Cardiac muscle cell (in vitro differentiated cells and primary cell): ENCODE measurements at regions not wholly inside any gene's neighbourhood (a gene's known extent, or its start where the extent isn't known, plus 50 kb on each side); places are given as distances from the start of the nearest gene placed in this dataset.
A peak's percentile ranks its signal among the peaks of the same experiment; 100 is the strongest.

ENCODE experiments used
- DNase-seq, 2 donors: peaks; one replicate each; pipeline versions ENCODE4 v3.0.0 to v3.0.0-alpha.2; 2010 to 2017; ENCODE audit warnings: low read depth in 1 of 2, low spot score in 1 of 2
- H3K27ac ChIP-seq: fragments of 200-600 bp; sonication (generic); 2 replicates; pipeline ENCODE4 v1.5.1; 2016
- H3K27me3 ChIP-seq: fragments of 200-600 bp; sonication (generic); 2 replicates; pipeline ENCODE4 v1.6.0; 2016; ENCODE audit warnings: control low read depth
- H3K36me3 ChIP-seq: fragments of 200-600 bp; sonication (generic); 2 replicates; pipeline ENCODE4 v1.5.1; 2016; ENCODE audit warnings: control low read depth
- H3K4me1 ChIP-seq: fragments of 200-600 bp; sonication (generic); 2 replicates; pipeline ENCODE4 v1.8.1; 2017; ENCODE audit warnings: low read depth, mild to moderate bottlenecking, mixed run types
- H3K4me3 ChIP-seq: fragments of 200-600 bp; sonication (generic); 2 replicates; pipeline ENCODE4 v1.5.1; 2016; ENCODE audit warnings: mild to moderate bottlenecking
- H3K9me3 ChIP-seq: fragments of 200-600 bp; sonication (generic); 2 replicates; pipeline ENCODE4 v1.5.1; 2017; ENCODE audit warnings: low read depth, mild to moderate bottlenecking, control low read depth
- TF ChIP-seq, protein P1 (sequence below): IDR thresholded peaks from 2 replicates; pipeline ENCODE4 v1.5.1; 2012; ENCODE audit warnings: low read depth, mild to moderate bottlenecking, low read length

DNA sequence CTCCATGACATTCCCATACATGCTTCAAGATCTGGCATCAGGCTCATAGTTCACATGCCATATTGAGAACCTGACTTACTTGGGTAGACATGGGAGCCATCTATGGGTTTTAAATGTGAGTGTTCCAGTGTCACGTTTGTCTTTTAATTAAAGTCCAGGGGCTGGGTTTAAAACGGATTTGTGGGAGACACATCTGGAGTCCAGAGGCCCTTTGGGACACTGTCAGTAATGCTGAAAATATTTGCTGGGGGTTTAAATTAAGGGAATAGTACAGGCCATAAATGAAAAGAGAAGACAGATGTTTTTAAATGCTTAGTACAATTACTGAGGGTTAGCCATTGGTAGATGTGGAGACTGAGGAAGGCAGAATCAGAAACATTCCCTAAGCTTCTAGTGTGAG, 478.0 kb downstream of the PID1 start:
- Histone ChIP-seq H3K9me3 (no peaks in the 10 kb centered on the region), H3K27me3 (no peaks in the 10 kb centered on the region), H3K4me1 (no peaks in the 10 kb centered on the region), H3K36me3 (no peaks in the 10 kb centered on the region), H3K27ac (no peak overlapping the region), H3K4me3 (no peak overlapping the region)
- TF ChIP-seq, protein P1, sequence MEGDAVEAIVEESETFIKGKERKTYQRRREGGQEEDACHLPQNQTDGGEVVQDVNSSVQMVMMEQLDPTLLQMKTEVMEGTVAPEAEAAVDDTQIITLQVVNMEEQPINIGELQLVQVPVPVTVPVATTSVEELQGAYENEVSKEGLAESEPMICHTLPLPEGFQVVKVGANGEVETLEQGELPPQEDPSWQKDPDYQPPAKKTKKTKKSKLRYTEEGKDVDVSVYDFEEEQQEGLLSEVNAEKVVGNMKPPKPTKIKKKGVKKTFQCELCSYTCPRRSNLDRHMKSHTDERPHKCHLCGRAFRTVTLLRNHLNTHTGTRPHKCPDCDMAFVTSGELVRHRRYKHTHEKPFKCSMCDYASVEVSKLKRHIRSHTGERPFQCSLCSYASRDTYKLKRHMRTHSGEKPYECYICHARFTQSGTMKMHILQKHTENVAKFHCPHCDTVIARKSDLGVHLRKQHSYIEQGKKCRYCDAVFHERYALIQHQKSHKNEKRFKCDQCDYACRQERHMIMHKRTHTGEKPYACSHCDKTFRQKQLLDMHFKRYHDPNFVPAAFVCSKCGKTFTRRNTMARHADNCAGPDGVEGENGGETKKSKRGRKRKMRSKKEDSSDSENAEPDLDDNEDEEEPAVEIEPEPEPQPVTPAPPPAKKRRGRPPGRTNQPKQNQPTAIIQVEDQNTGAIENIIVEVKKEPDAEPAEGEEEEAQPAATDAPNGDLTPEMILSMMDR: no peak
- no peak for DNase-seq

DNA sequence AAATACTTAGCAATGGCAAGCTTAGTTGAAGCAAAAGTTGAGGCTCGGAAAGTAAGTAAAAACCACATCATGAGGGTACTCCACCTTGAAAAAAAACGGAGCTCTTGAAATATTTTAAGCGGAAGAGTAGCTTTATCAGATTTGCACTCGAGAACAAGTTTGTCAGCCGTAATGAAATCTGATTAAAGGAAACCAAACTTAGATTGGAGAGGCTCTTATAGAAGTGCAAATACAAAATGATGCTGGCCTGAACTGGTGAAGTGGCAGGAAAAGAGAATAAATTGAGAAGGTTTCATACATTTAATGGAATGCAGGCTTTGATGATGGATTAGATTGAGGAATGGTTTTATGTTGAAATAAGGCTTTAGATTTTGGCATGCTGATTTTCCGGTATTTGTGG, 484.2 kb downstream of the PID1 start:
- Histone ChIP-seq H3K36me3 (no peaks in the 10 kb centered on the region), H3K27ac (no peak overlapping the region), H3K4me3 (no peak overlapping the region), H3K27me3 (no peaks in the 10 kb centered on the region), H3K4me1 (no peaks in the 10 kb centered on the region), H3K9me3 (no peaks in the 10 kb centered on the region)
- DNase-seq: no peak
- TF ChIP-seq, protein P1: no peak

DNA sequence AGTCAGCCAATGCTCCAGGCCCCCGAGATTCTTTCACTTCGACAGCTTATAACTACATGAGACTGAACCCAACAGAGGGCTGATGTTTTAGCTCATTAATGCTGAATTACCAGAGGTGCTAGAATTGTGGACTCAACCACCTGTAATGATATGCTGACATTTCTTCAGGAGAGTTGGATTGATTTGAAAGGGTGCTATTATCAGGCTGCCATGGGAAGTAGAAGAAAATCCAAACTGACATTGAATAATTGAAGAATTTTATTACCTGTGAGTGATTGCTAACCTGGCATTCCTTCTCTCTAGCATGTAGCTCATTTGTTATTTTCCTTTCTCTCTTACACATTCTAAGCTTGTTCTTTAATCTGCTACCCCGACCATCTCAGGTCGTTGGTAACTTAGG, 488.8 kb downstream of the PID1 start:
- Histone ChIP-seq H3K27me3 (no peaks in the 10 kb centered on the region), H3K27ac (no peak overlapping the region), H3K4me1 (no peaks in the 10 kb centered on the region), H3K36me3 (no peaks in the 10 kb centered on the region), H3K9me3 (no peaks in the 10 kb centered on the region), H3K4me3 (no peak overlapping the region)
- TF ChIP-seq, protein P1: no peak
- no peak for DNase-seq

DNA sequence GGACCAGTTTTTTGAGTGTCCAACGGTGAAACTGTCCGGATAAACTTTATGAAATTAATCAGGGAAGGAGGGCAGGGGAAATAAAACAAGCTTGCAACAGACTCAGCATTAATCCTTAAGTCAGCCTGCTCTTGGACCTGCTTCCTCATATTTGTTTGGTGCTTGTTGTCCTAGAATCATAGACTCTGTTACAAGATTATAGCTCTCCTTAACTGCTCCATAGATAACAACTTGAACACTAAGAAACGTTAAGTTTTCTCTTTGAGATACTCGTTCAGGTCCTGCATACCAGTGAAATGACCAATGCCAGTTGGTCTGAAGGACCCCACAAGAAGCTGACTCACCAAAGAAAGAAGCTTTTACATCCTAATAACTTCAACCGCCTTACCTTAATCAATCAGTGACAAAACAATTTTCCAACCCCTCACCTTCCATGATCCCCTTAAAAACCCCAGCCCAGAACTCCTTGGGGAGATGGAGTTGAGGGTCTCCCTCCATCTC, 493.2 kb downstream of the PID1 start:
- peak in 1 of 2 donors; percentile 11 for DNase-seq
- Histone ChIP-seq H3K27me3 (no peaks in the 10 kb centered on the region), H3K36me3 (no peaks in the 10 kb centered on the region), H3K4me3 (no peak overlapping the region), H3K4me1 (no peaks in the 10 kb centered on the region), H3K9me3 (no peaks in the 10 kb centered on the region), H3K27ac (no peak overlapping the region)
- TF ChIP-seq, protein P1: no peak

DNA sequence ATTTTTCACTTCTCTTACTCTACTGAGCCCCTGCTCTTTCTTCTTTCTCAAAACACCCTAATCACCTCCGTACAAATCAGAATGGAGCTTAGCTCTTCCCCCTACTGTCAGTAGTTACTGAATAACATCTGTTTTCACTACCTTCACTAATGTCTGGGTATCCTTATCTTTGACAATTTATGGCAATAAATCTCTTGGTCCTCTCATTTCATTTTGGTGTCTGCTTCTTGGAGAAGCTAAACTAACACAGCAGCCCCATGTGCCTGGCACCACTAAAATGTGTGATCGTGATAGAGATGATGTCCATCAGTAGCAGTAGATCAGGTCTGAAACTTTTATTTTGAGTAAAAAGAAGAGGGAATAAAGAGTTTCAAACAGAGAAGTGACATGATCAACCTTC, 496.5 kb downstream of the PID1 start:
- no peaks in the 10 kb centered on the region for H3K9me3 ChIP-seq
- TF ChIP-seq, protein P1: no peak
- no peak for DNase-seq
- H3K27me3 ChIP-seq: no peaks in the 10 kb centered on the region
- H3K36me3 ChIP-seq: no peaks in the 10 kb centered on the region
- H3K4me1 ChIP-seq: no peaks in the 10 kb centered on the region
- no peak overlapping the region for H3K4me3 ChIP-seq
- H3K27ac ChIP-seq: no peak overlapping the region

DNA sequence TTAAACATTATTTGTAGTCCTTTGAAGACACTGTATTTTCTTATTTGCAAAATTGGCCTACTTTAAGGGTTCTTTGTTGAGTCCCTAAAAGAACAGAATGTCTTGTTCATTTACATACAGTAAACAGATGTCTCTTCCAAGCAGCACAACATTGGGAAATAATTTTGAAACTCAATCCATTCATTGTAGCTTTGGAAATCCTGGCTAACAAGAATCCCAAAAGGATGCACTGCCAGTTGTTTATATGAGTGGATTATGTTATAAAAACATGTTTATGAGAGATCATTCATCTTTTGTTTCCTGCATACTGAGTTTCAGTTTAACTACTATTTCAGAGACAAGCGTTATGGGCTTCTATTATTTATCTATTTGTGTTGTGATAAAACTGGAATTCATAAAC, 499.3 kb downstream of the PID1 start:
- Histone ChIP-seq H3K27ac (no peak overlapping the region), H3K9me3 (no peaks in the 10 kb centered on the region), H3K4me3 (no peak overlapping the region), H3K36me3 (no peaks in the 10 kb centered on the region), H3K27me3 (no peaks in the 10 kb centered on the region), H3K4me1 (no peaks in the 10 kb centered on the region)
- DNase-seq: no peak
- TF ChIP-seq, protein P1: no peak
